ENCODE measurements at regions not wholly inside any gene's neighbourhood (a gene's known extent, or its start where the extent isn't known, plus 50 kb on each side); places are given as distances from the start of the nearest gene placed in this dataset.
"Not testable (repeated sequence)": the region's sequence is repeated elsewhere in the genome, so short reads cannot be mapped to it uniquely, and the experiment has no call there.

DNA sequence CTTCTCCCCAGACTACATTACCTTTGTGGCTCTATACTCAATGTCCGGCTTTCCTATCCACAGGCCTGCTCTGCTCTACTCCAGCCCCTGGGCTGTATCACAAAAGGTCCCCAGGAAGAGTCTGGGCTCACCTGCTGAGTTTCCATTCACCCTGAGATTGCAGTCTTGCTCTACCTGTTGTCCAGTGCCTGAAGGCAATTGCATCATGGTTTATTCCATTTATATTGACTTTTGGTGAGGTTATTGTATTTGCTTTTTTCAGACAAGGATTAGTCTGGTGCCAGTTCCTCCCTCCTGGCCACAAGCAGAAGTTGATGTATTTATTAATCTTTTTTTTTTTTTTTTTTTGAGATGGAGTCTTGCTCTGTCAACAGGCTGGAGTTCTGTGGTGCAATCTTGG, 273.1 kb downstream of the XPNPEP1 start:
- no peak for DNase-seq (ENCODE audit: low spot score)

DNA sequence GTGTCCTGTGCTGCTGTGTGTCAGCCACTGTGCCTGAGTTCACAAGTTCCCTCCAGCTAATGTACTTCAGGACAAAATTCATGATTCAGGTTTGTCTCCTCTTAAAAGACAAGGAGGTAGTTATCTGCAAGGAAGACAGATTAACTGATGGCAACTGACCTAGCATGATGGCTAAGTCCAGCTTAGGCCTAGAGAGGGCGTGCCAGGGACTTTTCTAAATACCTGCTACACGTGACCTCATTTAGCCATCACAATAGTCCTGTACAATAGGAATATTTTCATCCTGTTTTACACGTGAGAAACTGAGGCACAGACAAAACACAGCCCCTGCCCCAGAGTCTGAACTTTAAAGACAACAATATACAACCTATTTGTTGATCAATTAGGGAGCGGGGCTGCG, 275.7 kb downstream of the XPNPEP1 start:
- no peak for DNase-seq (ENCODE audit: low spot score)

DNA sequence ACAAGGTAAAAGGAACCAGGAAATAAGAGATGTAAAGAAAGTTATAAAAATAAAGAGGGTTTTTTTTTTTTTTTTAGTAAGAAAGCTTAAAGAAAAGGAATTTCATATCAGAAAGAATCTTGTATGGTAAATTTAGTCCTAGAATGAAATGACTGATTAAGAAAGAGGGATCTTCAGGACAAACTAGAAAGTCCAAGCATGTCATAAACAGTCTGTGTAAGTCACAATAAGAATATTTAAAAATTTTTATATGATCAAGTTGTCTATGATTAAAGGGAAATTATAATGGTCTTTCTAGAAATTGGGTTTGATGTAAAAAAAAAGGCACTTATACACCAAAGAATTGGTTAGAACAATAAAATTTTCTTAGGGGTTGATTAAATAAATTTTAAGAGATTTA, 289.5 kb downstream of the XPNPEP1 start:
- no peak for DNase-seq (ENCODE audit: low spot score)

DNA sequence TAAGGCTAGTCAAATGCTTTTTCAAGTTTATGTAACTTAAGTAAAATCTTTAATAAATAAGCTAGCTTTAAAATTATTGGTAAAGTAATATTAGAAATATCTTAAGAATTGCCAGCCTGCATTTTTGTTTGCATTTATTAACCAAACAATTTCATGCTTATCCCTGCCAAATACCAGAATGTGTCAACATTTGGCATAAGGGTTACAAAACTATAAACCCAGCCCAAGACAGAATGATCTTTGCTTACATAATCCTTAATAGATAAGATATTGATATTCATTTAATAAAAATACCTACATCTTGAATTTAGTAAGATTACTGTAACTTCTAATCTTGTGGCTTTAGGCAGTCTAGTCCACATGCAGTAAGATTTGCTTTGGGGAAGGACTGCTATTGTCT, 290.3 kb downstream of the XPNPEP1 start:
- DNase-seq (ENCODE audit: low spot score), result not testable (repeated sequence)

DNA sequence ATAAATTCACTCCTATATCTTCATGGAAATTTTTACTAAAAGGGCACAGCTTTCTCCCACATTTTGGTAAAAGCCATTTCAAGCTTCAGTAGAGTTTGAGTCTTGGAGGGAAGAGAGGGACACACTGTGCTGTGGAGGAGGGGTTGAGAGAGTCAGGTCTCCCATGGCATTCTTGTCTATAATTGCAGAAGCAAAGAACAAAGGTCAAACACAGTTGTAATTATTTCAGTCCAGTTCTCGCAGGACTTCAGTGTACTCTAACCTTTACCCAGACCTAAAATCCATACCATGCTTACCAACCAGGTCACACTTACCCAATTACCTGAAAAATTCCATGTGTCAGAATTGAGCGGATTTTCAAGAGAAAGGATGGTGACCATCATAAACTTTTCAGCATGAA, 298.4 kb downstream of the XPNPEP1 start:
- DNase-seq (ENCODE audit: low spot score), result no peak

DNA sequence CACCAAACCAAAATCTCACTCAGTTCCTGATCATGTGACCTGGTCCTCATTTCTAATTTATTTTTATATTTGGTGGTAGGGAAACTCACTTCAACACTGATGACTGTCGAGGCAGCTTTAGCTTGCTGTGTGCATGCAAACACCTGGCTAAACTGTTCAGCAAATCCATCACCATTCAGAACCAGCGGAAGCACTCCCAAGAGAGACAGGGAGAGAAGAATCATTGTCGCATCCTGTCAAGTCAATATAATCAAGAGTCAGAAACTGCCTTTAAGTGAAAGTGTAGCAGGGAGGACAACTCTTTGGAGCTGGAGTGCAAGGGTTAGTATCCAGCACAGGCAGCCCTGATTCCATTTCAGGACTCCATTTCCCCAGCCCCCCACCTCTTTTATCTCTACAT, 300.7 kb downstream of the XPNPEP1 start:
- no peak for DNase-seq (ENCODE audit: low spot score)

DNA sequence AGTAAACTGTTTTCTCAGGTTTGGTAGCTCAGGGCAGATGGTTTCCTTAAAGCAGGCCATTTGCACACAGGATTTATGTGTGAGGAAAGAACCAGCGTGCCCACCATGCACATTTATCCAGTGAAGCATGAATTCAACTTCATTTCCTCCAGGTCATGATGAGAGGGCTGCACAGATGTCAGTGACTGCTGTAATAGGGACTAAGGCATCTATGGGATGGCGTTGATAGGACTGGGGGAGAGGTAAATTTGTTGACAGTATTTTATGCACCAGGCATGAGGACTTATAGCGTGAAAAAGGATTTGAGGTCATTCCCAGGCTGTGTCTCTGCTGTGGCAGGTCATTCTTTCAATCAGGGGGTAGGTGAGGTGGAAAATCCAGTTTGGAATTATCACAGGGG, 302.9 kb downstream of the XPNPEP1 start:
- no peak for DNase-seq (ENCODE audit: low spot score)

DNA sequence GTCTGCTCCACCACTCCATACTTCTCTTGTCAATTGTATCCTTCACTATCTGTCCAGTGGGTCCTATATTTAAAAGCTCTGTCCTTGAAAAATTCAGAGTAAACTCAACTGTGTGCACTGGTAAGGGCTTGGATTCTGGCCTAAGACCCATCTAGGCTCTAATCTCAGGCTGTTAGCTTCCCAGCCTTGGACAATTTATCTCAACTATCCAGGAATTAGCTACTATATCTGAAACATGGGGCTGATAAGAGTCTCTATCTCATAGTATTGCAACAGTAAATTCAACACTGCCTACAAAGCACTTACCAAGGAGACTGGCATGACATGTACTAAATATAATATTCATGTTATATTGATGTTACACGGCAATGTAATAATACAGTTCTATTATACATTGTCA, 303.4 kb downstream of the XPNPEP1 start:
- DNase-seq (ENCODE audit: low spot score), result no peak

DNA sequence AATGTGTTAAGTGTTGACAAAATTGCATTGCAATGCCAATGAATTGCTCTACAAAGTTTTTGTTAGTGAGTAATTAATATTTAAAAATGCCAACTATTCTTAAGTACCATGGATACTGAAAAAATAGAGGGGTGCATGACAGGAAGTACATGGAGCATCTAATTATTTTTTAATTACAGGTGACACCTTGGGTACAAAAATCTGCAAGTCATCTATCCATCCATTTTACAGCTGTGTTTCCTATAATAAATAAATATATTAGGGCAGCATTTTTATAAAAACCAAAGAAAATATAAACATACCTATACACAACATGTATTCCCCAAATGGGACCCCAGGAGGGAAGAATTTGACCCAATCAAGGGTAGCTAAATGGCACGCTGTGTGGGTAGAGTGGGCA, 304.6 kb downstream of the XPNPEP1 start:
- DNase-seq (ENCODE audit: low spot score), result no peak

DNA sequence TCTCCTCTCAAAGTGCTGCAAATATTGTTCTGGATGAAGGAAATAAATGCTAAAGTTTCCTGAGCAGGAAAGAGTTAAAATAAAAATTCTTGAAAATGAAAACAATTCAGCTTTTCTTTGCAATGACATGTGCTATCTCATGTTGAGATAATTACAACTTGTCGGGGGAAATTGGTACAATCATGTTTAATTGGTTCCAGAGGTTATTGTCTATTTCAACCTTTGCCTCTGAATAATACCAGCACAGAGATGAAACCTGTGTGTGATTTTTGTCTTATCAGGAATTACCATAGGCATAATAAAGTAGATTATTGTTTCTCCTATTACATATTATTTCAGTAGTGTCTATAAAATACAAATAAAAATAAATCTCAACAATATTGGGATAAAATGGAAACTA, 305.0 kb downstream of the XPNPEP1 start:
- DNase-seq (ENCODE audit: low spot score), result no peak

DNA sequence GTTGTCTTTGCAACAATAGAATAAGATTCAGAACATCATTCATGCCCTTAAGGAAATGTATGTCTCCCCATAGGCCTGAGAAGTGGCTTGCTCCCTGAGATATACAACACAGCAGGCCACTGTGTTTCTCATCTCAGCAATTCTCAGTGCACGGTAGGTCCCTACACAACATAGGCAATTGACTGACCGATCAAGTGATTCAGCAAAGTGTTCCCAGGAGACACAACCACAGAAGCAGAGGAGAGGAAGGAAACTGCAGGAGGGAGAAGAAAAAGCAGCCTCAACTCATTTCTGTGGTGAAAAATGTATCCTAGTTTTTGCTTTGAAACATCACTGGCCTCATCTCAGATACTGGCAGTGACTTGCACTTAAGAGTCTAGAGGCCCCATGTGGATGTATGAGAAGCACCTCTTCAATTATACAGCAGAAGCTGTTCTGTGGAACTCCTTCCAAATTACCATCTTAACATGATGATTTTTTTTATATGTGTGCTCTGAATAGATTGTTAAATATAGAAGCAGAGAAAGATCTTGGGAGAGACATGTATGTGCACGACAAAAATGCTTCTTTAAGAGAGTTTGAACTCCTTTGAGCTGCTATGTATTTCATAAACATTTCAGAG, 306.8 kb downstream of the XPNPEP1 start:
- no peak for DNase-seq (ENCODE audit: low spot score)

DNA sequence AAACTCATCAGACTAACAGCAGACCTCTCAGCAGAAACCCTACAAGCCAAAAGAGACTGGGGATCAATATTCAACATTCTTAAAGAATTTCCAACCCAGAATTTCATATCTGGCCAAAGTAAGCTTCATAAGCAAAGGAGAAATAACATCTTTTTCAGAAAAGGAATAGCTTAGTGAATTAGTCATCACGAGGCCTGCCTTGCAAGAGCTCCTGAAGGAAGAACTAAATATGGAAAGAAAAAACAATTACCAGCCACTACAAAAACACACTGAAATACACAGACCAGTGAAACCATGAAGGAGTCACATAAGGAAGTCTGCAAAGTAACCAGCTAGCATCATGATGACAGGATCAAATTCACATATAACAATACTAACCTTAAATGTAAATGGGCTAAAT, 328.0 kb downstream of the XPNPEP1 start:
- not testable (repeated sequence) for DNase-seq (ENCODE audit: low spot score)

DNA sequence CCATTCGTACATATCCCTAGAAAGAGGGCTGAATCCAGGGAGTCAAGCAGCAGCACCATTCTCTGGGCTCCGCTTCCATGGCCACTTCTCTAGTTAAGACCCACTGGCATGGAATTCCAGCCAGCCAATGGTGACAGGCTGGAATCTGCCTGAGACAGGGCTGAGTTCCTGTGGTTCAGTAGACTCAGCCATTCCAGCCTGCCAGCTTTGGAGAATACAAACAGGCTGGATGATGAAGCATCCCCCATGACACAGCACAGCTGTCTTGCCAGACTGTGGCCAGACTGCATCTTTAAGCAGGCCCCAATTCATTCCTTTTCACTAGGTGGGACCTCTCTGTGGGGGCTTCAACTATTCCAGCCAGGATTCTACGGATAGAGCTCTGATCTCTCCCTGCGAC, 329.6 kb downstream of the XPNPEP1 start:
- no peak for DNase-seq (ENCODE audit: low spot score)

DNA sequence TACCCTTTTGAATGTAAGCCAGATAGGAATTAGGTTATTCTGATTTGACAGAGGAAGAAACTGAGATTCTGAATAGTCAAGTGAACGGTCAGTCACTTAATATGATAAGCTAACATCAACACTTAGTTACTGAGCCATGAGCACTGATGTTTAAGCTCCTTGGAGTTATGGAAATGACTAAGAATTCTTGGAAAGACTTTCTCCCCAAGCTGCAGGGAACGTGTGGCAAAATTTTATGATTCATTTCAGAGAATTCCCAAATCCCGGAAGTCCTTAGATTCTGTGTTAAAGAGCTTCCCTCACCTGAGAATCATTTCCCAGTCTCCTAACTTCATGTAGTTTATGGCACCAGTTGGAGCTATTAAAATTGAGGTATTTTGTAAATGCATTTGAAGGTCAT, 330.9 kb downstream of the XPNPEP1 start:
- no peak for DNase-seq (ENCODE audit: low spot score)

DNA sequence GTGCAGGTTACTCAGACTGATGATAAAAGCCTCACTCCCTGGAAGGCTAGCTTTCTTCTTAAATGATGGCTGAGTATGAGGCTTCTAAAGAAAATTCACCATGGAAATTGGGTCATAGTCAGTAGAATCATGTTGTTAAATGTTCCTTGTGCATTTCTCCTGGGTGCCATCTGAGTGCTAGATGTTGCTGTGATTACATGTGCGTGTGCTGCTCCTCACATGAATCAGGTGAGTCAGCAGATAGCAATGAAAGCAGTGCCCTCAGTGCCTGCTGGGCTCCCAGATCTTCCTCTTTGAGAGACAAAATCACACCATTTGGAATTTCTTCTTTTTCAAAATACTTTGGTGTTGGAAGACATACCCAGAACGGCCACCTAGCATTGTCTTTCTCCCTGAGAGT, 331.7 kb downstream of the XPNPEP1 start:
- no peak for DNase-seq (ENCODE audit: low spot score)

DNA sequence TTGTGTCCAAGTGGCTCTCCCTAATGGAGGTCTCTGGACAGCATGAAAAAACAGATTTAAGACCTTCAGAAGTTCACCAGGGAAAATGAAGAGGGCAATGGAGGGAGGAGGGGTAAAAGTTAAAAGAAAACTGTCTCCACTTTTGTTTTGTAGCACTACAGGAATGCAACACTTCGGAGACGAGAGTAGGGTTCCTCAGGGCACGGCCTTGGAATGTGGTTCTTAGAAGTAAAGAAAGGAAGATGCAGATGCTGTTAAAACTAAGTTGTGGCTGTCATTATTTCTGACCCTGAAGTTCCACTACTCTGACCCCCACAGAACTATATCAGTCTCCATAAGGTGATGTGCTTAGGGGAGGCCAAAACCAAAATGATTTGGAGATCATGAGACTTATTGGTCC, 335.1 kb downstream of the XPNPEP1 start:
- no peak for DNase-seq (ENCODE audit: low spot score)

DNA sequence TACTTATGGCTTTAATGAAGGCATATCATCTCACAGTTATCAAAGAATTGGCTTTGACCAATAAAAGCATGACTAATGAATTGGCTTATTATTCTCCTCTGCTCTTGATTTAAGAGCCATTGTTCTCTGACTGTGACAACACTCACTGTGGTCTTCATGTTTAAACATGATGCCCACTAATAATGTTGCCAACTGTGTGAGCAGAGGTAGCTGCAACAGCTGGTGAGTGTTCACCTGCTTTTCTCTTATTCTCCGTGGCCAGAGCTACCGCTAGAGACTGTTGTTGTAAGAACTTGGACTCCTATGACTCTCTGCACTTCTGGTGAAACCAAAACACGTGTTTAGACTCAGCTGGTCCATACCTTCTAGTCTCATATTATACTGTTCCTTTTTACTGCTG, 335.9 kb downstream of the XPNPEP1 start:
- DNase-seq (ENCODE audit: low spot score), result no peak

DNA sequence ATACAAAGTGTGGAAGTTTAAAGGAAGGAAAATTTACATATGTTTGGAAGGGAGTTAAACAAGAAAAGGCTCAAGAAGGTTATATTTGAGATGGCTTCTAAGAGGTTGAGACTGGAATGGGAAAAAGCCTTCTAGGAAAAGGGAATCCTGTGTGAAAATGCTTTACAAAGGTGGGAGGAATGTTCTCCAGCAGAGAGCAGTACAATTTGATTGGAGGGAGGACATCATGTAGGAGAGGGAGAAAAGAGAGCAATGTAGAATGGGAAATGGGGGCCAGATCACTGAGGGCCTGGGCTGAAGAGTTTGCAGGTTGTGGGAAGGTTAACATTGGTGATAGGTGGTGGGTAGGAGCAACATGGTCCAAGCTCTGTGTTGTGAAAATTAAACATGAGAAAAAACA, 366.9 kb downstream of the XPNPEP1 start:
- DNase-seq (ENCODE audit: low spot score), result no peak

DNA sequence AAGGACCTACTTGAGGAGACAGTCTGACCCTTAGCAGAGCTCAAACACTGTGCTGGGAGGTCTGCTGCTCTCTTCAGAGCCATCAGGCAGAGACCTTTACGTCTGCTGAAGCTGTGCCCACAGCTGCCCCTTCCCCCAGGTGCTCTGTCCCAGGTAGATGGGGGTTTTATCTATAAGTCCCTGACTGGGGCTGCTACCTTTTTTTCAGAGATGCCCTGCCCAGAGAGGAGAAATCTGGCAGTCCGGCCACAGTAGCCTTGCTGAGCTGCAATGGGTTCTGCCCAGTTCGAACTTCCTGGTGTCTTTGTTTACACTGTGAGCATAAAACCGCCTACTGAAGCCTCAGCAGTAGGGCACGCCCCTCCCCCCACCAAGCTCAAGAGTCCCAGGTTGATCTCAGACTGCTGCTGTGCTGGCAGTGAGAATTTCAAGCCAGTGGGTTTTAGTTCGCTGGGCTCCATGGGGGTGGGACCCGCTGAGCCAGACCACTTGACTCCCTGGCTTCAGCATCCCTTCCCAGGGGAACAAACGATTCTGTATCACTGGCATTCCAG, 381.2 kb downstream of the XPNPEP1 start:
- DNase-seq (ENCODE audit: low spot score), result not testable (repeated sequence)

DNA sequence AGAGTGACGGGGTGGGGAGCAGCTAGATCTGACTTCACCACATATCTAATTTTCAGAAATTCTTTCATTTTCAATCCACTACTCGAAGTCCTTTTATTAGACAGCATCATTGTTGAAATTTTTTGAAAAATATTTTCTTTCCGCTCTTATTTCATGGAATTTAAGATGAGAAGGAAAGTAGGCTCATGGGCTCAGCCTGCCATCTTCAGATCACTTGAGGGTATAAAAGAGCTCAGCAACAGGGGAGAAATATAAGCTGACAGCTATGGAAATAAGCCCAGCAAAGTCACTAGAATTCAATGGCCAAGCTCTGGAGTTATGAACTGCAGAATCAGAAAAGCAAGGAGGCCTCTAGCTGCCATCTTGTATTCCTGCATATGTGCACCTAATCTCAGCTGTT, 389.1 kb downstream of the XPNPEP1 start:
- no peak for DNase-seq (ENCODE audit: low spot score)

DNA sequence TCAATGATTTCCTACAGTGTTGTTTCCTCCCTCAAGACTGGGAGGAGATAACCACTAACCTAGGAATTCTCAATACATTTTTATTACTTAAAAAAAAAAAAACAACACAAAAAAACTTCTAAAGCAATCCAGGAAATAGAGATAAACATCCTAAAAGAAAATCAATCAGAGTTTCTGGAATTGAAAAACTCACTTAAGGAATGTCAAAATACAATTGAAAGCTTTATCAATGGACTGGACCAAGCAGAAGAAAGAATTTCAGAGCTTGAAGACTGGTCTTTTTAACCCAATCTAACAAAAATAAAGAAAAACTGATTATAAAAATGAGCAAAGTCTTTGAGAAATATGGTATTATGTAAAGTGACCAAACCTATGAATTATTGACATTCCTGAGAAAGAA, 394.1 kb downstream of the XPNPEP1 start:
- DNase-seq (ENCODE audit: low spot score), result no peak

DNA sequence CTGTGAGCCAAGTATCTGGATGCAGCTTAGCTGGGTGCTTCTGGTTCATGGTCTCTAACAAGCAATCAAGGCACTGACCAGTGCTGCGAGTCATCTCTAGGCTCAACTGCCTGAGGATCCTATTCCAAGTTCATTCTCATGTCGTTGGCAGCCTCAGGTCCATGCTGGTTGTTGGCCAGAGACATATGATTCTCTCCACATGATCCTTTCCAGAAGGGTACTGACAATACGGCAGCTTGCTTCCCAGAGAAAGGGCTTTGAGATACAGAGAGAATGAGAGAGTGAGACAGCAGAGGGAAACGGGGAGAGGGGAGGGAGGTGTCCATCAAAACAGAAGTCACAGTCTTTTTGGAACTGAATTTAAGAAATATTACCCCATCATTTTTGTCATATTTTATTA, 405.6 kb downstream of the XPNPEP1 start:
- DNase-seq (ENCODE audit: low spot score), result no peak

DNA sequence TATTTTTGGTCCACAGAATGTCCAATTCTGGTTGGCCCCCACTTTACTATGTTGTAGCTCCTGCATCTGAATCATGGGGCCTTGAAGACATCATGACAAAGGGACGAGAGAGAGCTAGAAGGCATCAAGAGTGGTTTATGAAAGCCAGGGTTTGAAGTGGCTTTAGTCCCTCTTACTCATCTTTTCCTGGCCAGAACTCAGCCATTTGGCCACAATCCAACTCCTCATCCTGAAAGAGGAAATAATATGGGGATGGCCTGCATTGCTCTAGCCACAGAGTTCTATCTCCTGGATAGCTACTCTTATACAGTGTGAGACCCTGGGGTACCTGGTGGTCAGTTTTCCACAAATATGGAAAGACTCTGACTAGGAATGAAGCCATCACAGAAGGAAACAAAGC, 418.9 kb downstream of the XPNPEP1 start:
- DNase-seq (ENCODE audit: low spot score), result no peak

DNA sequence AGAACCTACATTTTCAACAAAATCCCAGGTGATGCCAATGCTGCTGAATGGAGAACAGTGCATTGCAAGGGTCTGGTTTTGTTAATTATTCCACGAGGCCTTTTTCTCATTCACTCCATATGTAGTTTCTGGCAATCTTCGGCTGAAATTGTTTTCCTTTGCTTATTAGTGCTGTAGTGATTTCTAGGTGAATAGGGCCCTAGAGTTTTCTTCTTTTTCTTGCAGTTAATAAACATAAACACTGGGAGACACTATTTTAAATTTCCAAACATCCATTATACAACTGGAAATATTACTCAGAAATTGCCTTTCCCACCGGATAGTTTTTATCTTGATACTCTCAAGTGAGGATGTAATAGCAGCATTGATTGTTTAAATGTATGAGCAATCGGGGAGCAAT, 435.6 kb downstream of the XPNPEP1 start:
- DNase-seq (ENCODE audit: low spot score), result no peak

DNA sequence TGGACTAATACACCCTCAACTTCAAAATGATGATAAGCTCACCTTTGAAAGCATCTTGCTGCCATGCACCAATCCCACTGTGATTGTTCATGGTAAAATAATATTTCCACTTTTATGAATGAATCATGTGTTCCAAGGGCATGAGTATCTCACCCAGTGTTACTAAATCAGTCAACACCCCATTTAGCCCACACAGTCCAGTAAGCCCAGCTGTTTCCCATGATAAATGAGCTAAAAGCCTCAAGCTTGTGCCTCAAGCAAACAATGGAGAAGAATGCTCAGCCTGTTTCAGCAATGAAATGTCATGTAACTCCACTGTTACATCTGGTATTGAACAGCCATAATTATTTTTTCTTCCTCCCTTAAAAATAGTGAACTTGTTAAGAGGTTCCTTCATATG, 442.5 kb downstream of the XPNPEP1 start:
- no peak for DNase-seq (ENCODE audit: low spot score)

Data from left forelimb (tissue), 1 donor.